Endodermal cell (in vitro differentiated cells): ENCODE measurements at regions not wholly inside any gene's neighbourhood (a gene's known extent, or its start where the extent isn't known, plus 50 kb on each side); places are given as distances from the start of the nearest gene placed in this dataset.

Experiments used
- DNase-seq: peaks from one replicate; pipeline ENCODE4 v3.0.0-alpha.2; 2017
- H3K27ac ChIP-seq: 2 replicates; pipeline ENCODE4 v1.5.1; 2013; ENCODE audit warnings: mild to moderate bottlenecking, low read depth, low read length, moderate library complexity
- H3K27me3 ChIP-seq: 2 replicates; pipeline ENCODE4 v1.6.1; 2013; ENCODE audit warnings: mild to moderate bottlenecking, low read length, moderate library complexity; ENCODE audit not compliant: insufficient read depth, control insufficient read depth, poor library complexity, severe bottlenecking
- H3K36me3 ChIP-seq: 2 replicates; pipeline ENCODE4 v1.7.0; 2013; ENCODE audit warnings: mild to moderate bottlenecking, low read length, moderate library complexity; ENCODE audit not compliant: control insufficient read depth, insufficient read depth
- H3K4me1 ChIP-seq: one replicate; pipeline ENCODE4 v1.7.0; 2013; ENCODE audit warnings: low read length; ENCODE audit not compliant: control insufficient read depth, insufficient read depth
- H3K4me3 ChIP-seq: 2 replicates; pipeline ENCODE4 v1.5.1; 2013; ENCODE audit warnings: mild to moderate bottlenecking, low read length, moderate library complexity
- H3K9ac ChIP-seq: 2 replicates; pipeline ENCODE4 v1.6.1; 2013; ENCODE audit warnings: mild to moderate bottlenecking, low read length, moderate library complexity; ENCODE audit not compliant: poor library complexity, severe bottlenecking; ENCODE audit errors: extremely low read depth
- H3K9me3 ChIP-seq: 2 replicates; pipeline ENCODE4 v1.6.1; 2013; ENCODE audit warnings: mild to moderate bottlenecking, low read length, moderate library complexity; ENCODE audit not compliant: control insufficient read depth
- H3K27ac Mint-ChIP-seq: 2 replicates; pipeline ENCODE4 v1.8.0; 2020; ENCODE audit warnings: mixed read lengths
- H3K27me3 Mint-ChIP-seq: 2 replicates; pipeline ENCODE4 v1.8.0; 2021; ENCODE audit warnings: mild to moderate bottlenecking, mixed read lengths; ENCODE audit not compliant: insufficient read depth
- H3K36me3 Mint-ChIP-seq: 2 replicates; pipeline ENCODE4 v1.8.0; 2020; ENCODE audit warnings: low read depth, mixed read lengths
- H3K4me1 Mint-ChIP-seq: 2 replicates; pipeline ENCODE4 v1.8.0; 2020; ENCODE audit warnings: mixed read lengths
- H3K4me3 Mint-ChIP-seq: 2 replicates; pipeline ENCODE4 v1.8.0; 2020; ENCODE audit warnings: mild to moderate bottlenecking, moderate library complexity, mixed read lengths
- H3K9me3 Mint-ChIP-seq: 2 replicates; pipeline ENCODE4 v1.8.0; 2020; ENCODE audit warnings: mild to moderate bottlenecking, mixed read lengths
- WGBS, 2 experiments: methylation state at CpG; one replicate each; pipeline versions ENCODE4 v1.1.5 to v1.1.7; 2013; ENCODE audit warnings: missing lambda C conversion rate in 2 of 2, mixed read lengths in 1 of 2; ENCODE audit not compliant: insufficient coverage in 1 of 2, insufficient read length in 1 of 2; 5-methylcytosine and 5-hydroxymethylcytosine counted together
- TF ChIP-seq, protein P1 (sequence below): fragments of 200-600 bp; sonication (generic); conservative IDR thresholded peaks from 2 replicates; pipeline ENCODE4 v1.5.0; 2021; ENCODE audit warnings: antibody characterized with exemption, mild to moderate bottlenecking

DNA sequence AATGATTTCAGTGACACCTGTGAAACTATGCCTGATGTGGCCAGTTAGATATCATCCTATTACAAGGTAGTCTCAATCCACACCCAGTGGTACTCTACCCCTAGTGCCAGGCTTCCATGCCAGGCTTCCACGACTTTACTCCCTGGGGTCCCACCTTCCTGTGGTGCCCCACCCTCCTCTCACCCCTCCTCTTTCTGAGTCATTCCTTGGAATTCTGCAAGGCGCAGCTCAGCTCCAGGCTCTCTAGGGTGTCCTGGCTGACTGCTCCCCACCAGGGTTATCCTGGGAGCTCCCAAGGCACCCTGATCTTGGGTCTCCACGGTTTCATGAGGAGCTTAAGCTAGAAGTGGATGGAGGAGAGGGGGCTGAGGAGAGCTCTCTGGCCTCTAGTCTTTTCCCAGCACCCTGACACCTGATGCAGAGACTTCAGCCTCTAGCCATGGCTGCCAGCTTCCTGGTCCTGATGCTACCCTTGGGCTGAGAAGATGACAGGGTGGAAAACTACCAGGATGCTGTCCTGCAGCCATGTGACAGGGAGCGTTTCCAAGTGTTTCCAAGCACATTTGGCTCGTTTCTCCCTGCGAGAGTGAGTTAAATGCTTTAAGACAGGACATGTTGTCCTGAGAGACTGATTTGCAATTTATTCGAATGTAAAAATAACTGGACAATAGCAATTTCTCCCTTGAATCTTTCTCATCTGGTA lies 1461.2 kb downstream of the TBC1D22A start:
- no peaks in the 10 kb centered on the region for H3K27me3 ChIP-seq
- H3K9ac ChIP-seq = no peak overlapping the region
- no peaks in the 10 kb centered on the region for H3K36me3 Mint-ChIP-seq
- no peak overlapping the region for H3K4me3 ChIP-seq
- WGBS, 2 experiments = 85 to 86% methylated on average over 5 to 7 of the region's 7 CpGs
- no peak overlapping the region for H3K4me3 Mint-ChIP-seq
- peaks cover 8% of the 10 kb centered on the region for H3K27me3 Mint-ChIP-seq
- DNase-seq = no peak
- TF ChIP-seq, protein P1, sequence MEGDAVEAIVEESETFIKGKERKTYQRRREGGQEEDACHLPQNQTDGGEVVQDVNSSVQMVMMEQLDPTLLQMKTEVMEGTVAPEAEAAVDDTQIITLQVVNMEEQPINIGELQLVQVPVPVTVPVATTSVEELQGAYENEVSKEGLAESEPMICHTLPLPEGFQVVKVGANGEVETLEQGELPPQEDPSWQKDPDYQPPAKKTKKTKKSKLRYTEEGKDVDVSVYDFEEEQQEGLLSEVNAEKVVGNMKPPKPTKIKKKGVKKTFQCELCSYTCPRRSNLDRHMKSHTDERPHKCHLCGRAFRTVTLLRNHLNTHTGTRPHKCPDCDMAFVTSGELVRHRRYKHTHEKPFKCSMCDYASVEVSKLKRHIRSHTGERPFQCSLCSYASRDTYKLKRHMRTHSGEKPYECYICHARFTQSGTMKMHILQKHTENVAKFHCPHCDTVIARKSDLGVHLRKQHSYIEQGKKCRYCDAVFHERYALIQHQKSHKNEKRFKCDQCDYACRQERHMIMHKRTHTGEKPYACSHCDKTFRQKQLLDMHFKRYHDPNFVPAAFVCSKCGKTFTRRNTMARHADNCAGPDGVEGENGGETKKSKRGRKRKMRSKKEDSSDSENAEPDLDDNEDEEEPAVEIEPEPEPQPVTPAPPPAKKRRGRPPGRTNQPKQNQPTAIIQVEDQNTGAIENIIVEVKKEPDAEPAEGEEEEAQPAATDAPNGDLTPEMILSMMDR = no peak
- no peaks in the 10 kb centered on the region for H3K9me3 ChIP-seq
- no peak overlapping the region for H3K27ac Mint-ChIP-seq
- no peaks in the 10 kb centered on the region for H3K4me1 ChIP-seq
- no peak overlapping the region for H3K27ac ChIP-seq
- H3K36me3 ChIP-seq = no peaks in the 10 kb centered on the region
- H3K4me1 Mint-ChIP-seq = no peaks in the 10 kb centered on the region
- H3K9me3 Mint-ChIP-seq = peaks cover 1% of the 10 kb centered on the region

DNA sequence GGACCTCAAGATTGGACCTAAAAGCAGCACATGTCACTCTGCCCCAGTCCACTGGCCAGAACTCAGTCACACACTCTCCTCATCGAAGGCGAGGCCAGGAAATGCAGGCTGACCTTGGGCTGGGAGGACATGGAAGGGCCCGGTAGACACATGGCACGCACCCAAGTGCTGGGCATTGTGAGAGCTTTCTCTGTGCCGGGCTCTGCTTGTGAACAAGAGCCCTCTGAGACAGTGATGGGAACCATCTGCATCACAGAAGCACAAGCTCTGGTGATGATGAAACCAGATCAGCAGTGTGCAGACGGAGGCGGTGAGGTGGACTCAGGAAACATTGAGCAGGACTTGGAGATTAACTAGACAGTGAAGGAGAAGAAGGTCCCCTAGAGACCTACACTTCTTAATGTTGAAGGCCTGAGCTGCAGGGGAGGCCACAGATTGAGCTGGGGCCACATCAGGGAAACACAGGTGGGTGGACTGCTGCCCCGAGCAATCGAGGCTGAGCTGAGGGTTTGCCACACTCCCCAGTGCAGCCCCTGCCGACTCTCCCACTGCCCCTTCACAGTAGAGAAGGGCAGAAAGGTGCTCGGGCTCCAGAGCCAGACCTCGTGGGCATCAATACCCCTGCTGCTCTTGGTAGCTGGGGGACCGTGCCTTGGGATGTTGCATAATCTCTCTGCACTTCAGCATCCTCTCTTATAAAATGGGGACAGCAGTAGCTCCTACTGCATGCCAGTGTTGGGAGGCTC lies 1460.5 kb downstream of the TBC1D22A start:
- no peak overlapping the region for H3K27ac Mint-ChIP-seq
- TF ChIP-seq, protein P1 = no peak
- H3K9me3 Mint-ChIP-seq = peaks cover 1% of the 10 kb centered on the region
- Histone ChIP-seq H3K9me3 (no peaks in the 10 kb centered on the region), H3K27me3 (no peaks in the 10 kb centered on the region), H3K36me3 (no peaks in the 10 kb centered on the region), H3K4me1 (no peaks in the 10 kb centered on the region), H3K4me3 (no peak overlapping the region), H3K9ac (no peak overlapping the region), H3K27ac (no peak overlapping the region)
- H3K27me3 Mint-ChIP-seq = peaks cover 8% of the 10 kb centered on the region
- no peak for DNase-seq
- no peaks in the 10 kb centered on the region for H3K36me3 Mint-ChIP-seq
- no peak overlapping the region for H3K4me3 Mint-ChIP-seq
- H3K4me1 Mint-ChIP-seq = no peaks in the 10 kb centered on the region
- WGBS, 2 experiments = 92 to 100% methylated on average over 10 to 13 of the region's 13 CpGs

DNA sequence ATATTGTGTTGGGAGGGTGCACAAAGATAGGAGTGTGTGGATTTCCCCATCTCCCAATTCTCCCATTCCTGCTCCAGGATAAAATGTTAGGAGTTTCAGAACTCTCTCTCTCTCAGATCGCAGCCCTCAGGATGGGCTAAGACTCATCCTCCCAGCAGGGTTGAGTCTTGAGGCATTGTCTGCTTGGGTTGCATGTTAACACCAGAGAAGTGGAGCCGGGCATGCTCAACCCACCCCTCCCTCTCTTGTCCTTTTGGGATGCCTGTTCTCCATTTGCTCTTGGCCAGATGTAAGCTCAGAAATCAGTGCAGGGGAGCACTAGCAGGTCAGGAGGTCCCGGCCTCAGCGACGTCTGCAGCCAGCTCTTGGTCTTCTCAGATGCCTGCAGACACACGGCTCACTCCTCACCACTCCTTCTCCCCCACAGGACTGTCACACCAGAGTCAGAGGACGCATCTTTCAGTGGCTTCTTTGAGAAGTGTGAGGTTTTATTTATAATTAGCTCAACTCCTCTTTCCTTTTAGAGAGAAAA lies 1456.5 kb downstream of the TBC1D22A start:
- Histone ChIP-seq H3K27ac (no peak overlapping the region), H3K36me3 (no peaks in the 10 kb centered on the region), H3K4me1 (no peaks in the 10 kb centered on the region), H3K9me3 (no peaks in the 10 kb centered on the region), H3K9ac (no peak overlapping the region), H3K4me3 (no peak overlapping the region), H3K27me3 (no peaks in the 10 kb centered on the region)
- peaks cover 1% of the 10 kb centered on the region for H3K9me3 Mint-ChIP-seq
- H3K4me3 Mint-ChIP-seq = no peak overlapping the region
- no peaks in the 10 kb centered on the region for H3K4me1 Mint-ChIP-seq
- peaks cover 4% of the 10 kb centered on the region for H3K27me3 Mint-ChIP-seq
- peak; percentile 65 for DNase-seq
- TF ChIP-seq, protein P1 = no peak
- no peaks in the 10 kb centered on the region for H3K36me3 Mint-ChIP-seq
- 52 to 71% methylated on average over 1 to 6 of the region's 7 CpGs for WGBS, 2 experiments
- no peak overlapping the region for H3K27ac Mint-ChIP-seq
